ENCODE measurements at regions not wholly inside any gene's neighbourhood (a gene's known extent, or its start where the extent isn't known, plus 50 kb on each side); places are given as distances from the start of the nearest gene placed in this dataset.

DNA sequence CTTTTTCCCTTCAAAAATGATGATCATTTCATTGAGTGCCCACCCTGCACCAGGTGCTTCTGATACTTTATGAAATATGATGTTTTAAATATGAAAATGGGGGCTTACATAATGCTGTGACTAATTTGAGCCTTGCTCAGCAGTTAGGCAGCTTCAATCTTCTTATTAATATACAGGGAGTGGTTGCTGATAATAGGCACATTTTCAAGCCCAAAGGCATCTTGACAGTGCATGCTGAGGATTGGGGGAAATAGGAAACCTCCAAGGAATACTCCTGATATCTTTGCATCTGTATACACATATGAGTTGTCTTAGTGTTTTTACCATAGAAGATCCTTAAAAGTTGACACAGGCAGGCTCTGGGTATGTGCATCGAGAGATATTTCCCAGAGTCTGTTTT lies 262.3 kb upstream of the SASH1 start:
- TF ChIP-seq, protein P1, sequence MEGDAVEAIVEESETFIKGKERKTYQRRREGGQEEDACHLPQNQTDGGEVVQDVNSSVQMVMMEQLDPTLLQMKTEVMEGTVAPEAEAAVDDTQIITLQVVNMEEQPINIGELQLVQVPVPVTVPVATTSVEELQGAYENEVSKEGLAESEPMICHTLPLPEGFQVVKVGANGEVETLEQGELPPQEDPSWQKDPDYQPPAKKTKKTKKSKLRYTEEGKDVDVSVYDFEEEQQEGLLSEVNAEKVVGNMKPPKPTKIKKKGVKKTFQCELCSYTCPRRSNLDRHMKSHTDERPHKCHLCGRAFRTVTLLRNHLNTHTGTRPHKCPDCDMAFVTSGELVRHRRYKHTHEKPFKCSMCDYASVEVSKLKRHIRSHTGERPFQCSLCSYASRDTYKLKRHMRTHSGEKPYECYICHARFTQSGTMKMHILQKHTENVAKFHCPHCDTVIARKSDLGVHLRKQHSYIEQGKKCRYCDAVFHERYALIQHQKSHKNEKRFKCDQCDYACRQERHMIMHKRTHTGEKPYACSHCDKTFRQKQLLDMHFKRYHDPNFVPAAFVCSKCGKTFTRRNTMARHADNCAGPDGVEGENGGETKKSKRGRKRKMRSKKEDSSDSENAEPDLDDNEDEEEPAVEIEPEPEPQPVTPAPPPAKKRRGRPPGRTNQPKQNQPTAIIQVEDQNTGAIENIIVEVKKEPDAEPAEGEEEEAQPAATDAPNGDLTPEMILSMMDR (conservative IDR thresholded peaks at IDR 0.05; ENCODE audit: low read depth, low read length), result no peak
- H3K4me3 ChIP-seq (ENCODE audit: low read length), result no peak overlapping the region
- no peak for DNase-seq (ENCODE audit: low read depth)

GRCh38 chr6:148081076-148081475 lies 261.6 kb upstream of the SASH1 start:
- TF ChIP-seq, protein P1 (conservative IDR thresholded peaks at IDR 0.05; ENCODE audit: low read depth, low read length), result no peak
- H3K4me3 ChIP-seq (ENCODE audit: low read length), result no peak overlapping the region
- no peak for DNase-seq (ENCODE audit: low read depth)

- DNase-seq (ENCODE audit: low read depth), result no peak
- TF ChIP-seq, protein P1 (conservative IDR thresholded peaks at IDR 0.05; ENCODE audit: low read depth, low read length), result no peak
Observed at GRCh38 chr6:148082044-148082443, 260.6 kb upstream of the SASH1 start.

DNA sequence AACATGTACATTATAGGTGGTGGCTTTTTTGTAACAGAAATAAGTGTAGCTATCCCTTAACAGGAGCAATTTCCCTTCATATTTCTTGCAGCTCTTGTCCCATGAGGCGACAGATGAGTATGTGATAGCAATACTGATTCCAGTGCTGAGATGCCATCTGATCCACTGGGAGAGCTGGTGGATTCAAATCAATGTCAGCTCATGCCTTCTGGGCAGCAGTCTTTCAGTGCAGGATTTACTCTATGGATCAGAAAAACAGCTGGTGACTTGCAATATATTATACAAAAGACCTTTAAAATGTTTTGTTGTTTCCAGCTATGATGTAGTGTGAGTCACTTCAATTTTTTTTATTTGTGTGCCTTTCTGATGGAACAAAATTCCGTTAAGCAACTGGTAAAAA lies 259.9 kb upstream of the SASH1 start:
- TF ChIP-seq, protein P1 (conservative IDR thresholded peaks at IDR 0.05; ENCODE audit: low read depth, low read length), result no peak
- DNase-seq (ENCODE audit: low read depth), result no peak

More at GRCh38 chr6:148082044-148082443, 260.6 kb upstream of the SASH1 start:
- no peak overlapping the region for H3K4me3 ChIP-seq (ENCODE audit: low read length)

GRCh38 chr6:148085631-148086331 lies 256.9 kb upstream of the SASH1 start:
- H3K4me3 ChIP-seq (ENCODE audit: low read length), result no peak overlapping the region
- TF ChIP-seq, protein P1 (conservative IDR thresholded peaks at IDR 0.05; ENCODE audit: low read depth, low read length), result no peak
- no peak for DNase-seq (ENCODE audit: low read depth)

More for the DNA sequence above, 259.9 kb upstream of the SASH1 start:
- H3K4me3 ChIP-seq (ENCODE audit: low read length), result no peak overlapping the region

GRCh38 chr6:148086386-148086785 lies 256.3 kb upstream of the SASH1 start:
- TF ChIP-seq, protein P1 (conservative IDR thresholded peaks at IDR 0.05; ENCODE audit: low read depth, low read length), result no peak
- no peak overlapping the region for H3K4me3 ChIP-seq (ENCODE audit: low read length)
- no peak for DNase-seq (ENCODE audit: low read depth)

- H3K4me3 ChIP-seq (ENCODE audit: low read length), result no peak overlapping the region
- TF ChIP-seq, protein P1 (conservative IDR thresholded peaks at IDR 0.05; ENCODE audit: low read depth, low read length), result no peak
- no peak for DNase-seq (ENCODE audit: low read depth)
Observed at GRCh38 chr6:148086843-148087242, 255.8 kb upstream of the SASH1 start.

All from retinal pigment epithelial cell (primary cell).